HS-27A (cell line): ENCODE measurements at regions not wholly inside any gene's neighbourhood (a gene's known extent, or its start where the extent isn't known, plus 50 kb on each side); places are given as distances from the start of the nearest gene placed in this dataset.

Experiments
- DNase-seq: peaks from one replicate; pipeline ENCODE4 v3.0.0-alpha.2; 2012; ENCODE audit warnings: low read depth, missing footprints

GRCh38 chr14:97445367-97445766 lies 648.2 kb downstream of the VRK1 start:
- no peak for DNase-seq

GRCh38 chr14:97446087-97446486 lies 648.9 kb downstream of the VRK1 start:
- DNase-seq, result no peak

GRCh38 chr14:97452314-97452713 lies 655.1 kb downstream of the VRK1 start:
- DNase-seq, result no peak

- no peak for DNase-seq
Observed at GRCh38 chr14:97453991-97454390, 656.8 kb downstream of the VRK1 start.

GRCh38 chr14:97456462-97456861 lies 659.3 kb downstream of the VRK1 start:
- no peak for DNase-seq

GRCh38 chr14:97456958-97457357 lies 659.8 kb downstream of the VRK1 start:
- no peak for DNase-seq

GRCh38 chr14:97457575-97458085 lies 660.4 kb downstream of the VRK1 start:
- DNase-seq, result no peak

- DNase-seq, result no peak
Observed at GRCh38 chr14:97458255-97458654, 661.1 kb downstream of the VRK1 start.

GRCh38 chr14:97458661-97459579 lies 661.7 kb downstream of the VRK1 start:
- no peak for DNase-seq

- no peak for DNase-seq
Observed at GRCh38 chr14:97462081-97462480, 664.9 kb downstream of the VRK1 start.

- DNase-seq, result no peak
Observed at GRCh38 chr14:97468220-97468619, 671.0 kb downstream of the VRK1 start.

- no peak for DNase-seq
Observed at GRCh38 chr14:97477353-97477752, 680.2 kb downstream of the VRK1 start.

GRCh38 chr14:97485201-97485600 lies 688.0 kb downstream of the VRK1 start:
- no peak for DNase-seq

- DNase-seq, result no peak
Observed at GRCh38 chr14:97486601-97487120, 689.5 kb downstream of the VRK1 start.

GRCh38 chr14:97489750-97490149 lies 692.6 kb downstream of the VRK1 start:
- no peak for DNase-seq

GRCh38 chr14:97490521-97491070 lies 693.4 kb downstream of the VRK1 start:
- no peak for DNase-seq

- no peak for DNase-seq
Observed at GRCh38 chr14:97491697-97492096, 694.5 kb downstream of the VRK1 start.

- no peak for DNase-seq
Observed at GRCh38 chr14:97499790-97500481, 702.8 kb downstream of the VRK1 start.

GRCh38 chr14:97506626-97507025 lies 709.4 kb downstream of the VRK1 start:
- DNase-seq, result no peak

- no peak for DNase-seq
Observed at GRCh38 chr14:97513891-97514290, 716.7 kb downstream of the VRK1 start.

- DNase-seq, result no peak
Observed at GRCh38 chr14:97517566-97518234, 720.5 kb downstream of the VRK1 start.

- DNase-seq, result no peak
Observed at GRCh38 chr14:97523936-97524335, 726.8 kb downstream of the VRK1 start.
